OCI-LY1 (cell line): ENCODE measurements at regions not wholly inside any gene's neighbourhood (a gene's known extent, or its start where the extent isn't known, plus 50 kb on each side); places are given as distances from the start of the nearest gene placed in this dataset.

ENCODE experiments used
- H2AFZ ChIP-seq: fragments of 200-600 bp; sonication (generic), shearing (Covaris generic); 2 replicates; pipeline ENCODE4 v1.6.0; 2014; ENCODE audit warnings: antibody characterized with exemption, mild to moderate bottlenecking, low read length
- H3F3A ChIP-seq: fragments of 200-600 bp; sonication (generic), shearing (Covaris generic); 2 replicates; pipeline ENCODE4 v1.6.0; 2014; ENCODE audit warnings: mild to moderate bottlenecking, antibody characterized with exemption, low read length, moderate library complexity; ENCODE audit not compliant: insufficient read depth
- H3K27ac ChIP-seq: fragments of 200-600 bp; sonication (generic); 2 replicates; pipeline ENCODE4 v1.5.1; 2014; ENCODE audit warnings: low read length, mixed run types, mild to moderate bottlenecking, low read depth; ENCODE audit not compliant: poor library complexity, severe bottlenecking
- H3K27me3 ChIP-seq: fragments of 200-600 bp; sonication (generic); 2 replicates; pipeline ENCODE4 v1.6.0; 2014; ENCODE audit warnings: antibody characterized with exemption, mild to moderate bottlenecking, low read length, moderate library complexity; ENCODE audit not compliant: insufficient read depth
- H3K36me3 ChIP-seq: fragments of 200-600 bp; sonication (generic); 2 replicates; pipeline ENCODE4 v1.6.1; 2014; ENCODE audit warnings: mild to moderate bottlenecking, antibody characterized with exemption, low read length, moderate library complexity, mixed read lengths; ENCODE audit not compliant: insufficient read depth
- H3K4me1 ChIP-seq: fragments of 200-600 bp; sonication (generic); 2 replicates; pipeline ENCODE4 v1.5.1; 2014; ENCODE audit warnings: mild to moderate bottlenecking, low read length, moderate library complexity; ENCODE audit not compliant: insufficient read depth, severe bottlenecking
- H3K4me2 ChIP-seq: fragments of 200-600 bp; sonication (generic), shearing (Covaris generic); 2 replicates; pipeline ENCODE4 v1.6.1; 2014; ENCODE audit warnings: low read length
- H3K4me3 ChIP-seq: fragments of 200-600 bp; sonication (generic); 2 replicates; pipeline ENCODE4 v1.5.1; 2014; ENCODE audit warnings: low read length, low read depth, mild to moderate bottlenecking, mixed read lengths; ENCODE audit not compliant: poor library complexity, severe bottlenecking
- H3K79me2 ChIP-seq: fragments of 200-600 bp; shearing (Covaris generic); 2 replicates; pipeline ENCODE4 v1.6.1; 2016; ENCODE audit warnings: mixed run types, low read length, mixed read lengths; ENCODE audit not compliant: insufficient read depth
- H3K9ac ChIP-seq: fragments of 200-600 bp; sonication (generic), shearing (Covaris generic); 2 replicates; pipeline ENCODE4 v1.6.1; 2014; ENCODE audit warnings: mild to moderate bottlenecking, low read length, mixed read lengths
- H3K9me2 ChIP-seq: fragments of 200-600 bp; sonication (generic), shearing (Covaris generic); 2 replicates; pipeline ENCODE4 v1.6.1; 2014; ENCODE audit warnings: low read depth, mild to moderate bottlenecking, low read length, mixed read lengths
- H3K9me3 ChIP-seq: fragments of 200-600 bp; shearing (Covaris generic); 2 replicates; pipeline ENCODE4 v1.6.1; 2014; ENCODE audit warnings: low read length, mixed read lengths
- H4K20me1 ChIP-seq: fragments of 200-600 bp; sonication (generic), shearing (Covaris generic); 2 replicates; pipeline ENCODE4 v1.6.0; 2016; ENCODE audit warnings: mild to moderate bottlenecking, low read length; ENCODE audit not compliant: insufficient read depth
- CTCF ChIP-seq: fragments of 200-600 bp; sonication (generic), shearing (Covaris generic); IDR thresholded peaks from 2 replicates; pipeline ENCODE4 v1.5.1; 2017; ENCODE audit warnings: mild to moderate bottlenecking, antibody characterized with exemption, low read length, moderate library complexity, mixed read lengths
- EZH2 ChIP-seq: fragments of 200-600 bp; sonication (generic), shearing (Covaris generic); IDR thresholded peaks from 2 replicates; pipeline ENCODE4 v1.8.0; 2017; ENCODE audit warnings: borderline replicate concordance, mixed run types, mild to moderate bottlenecking, antibody characterized with exemption, low read length, moderate library complexity, mixed read lengths

- Histone ChIP-seq H3K9me3 (no peaks in the 10 kb centered on the region), H3K79me2 (no peaks in the 10 kb centered on the region), H3K4me1 (no peaks in the 10 kb centered on the region), H3K27me3 (no peaks in the 10 kb centered on the region), H2AFZ (no peak overlapping the region), H3K9me2 (no peaks in the 10 kb centered on the region), H3K4me3 (no peak overlapping the region), H3K36me3 (no peaks in the 10 kb centered on the region), H4K20me1 (no peaks in the 10 kb centered on the region), H3K4me2 (no peak overlapping the region), H3F3A (no peaks in the 10 kb centered on the region), H3K9ac (no peak overlapping the region), H3K27ac (no peak overlapping the region)
- TF ChIP-seq CTCF (no peak), EZH2 (no peak)
Measured at GRCh38 chr2:41127351-41127750, 675.5 kb upstream of the SLC8A1 start.

GRCh38 chr2:41129988-41130387 is 678.1 kb upstream of the SLC8A1 start:
- Histone ChIP-seq H3K4me3 (no peak overlapping the region), H3K9me2 (no peaks in the 10 kb centered on the region), H4K20me1 (no peaks in the 10 kb centered on the region), H3K9me3 (no peaks in the 10 kb centered on the region), H3K9ac (no peak overlapping the region), H3K4me1 (no peaks in the 10 kb centered on the region), H3K4me2 (no peak overlapping the region), H3F3A (no peaks in the 10 kb centered on the region), H2AFZ (no peak overlapping the region), H3K27ac (no peak overlapping the region), H3K36me3 (no peaks in the 10 kb centered on the region), H3K79me2 (no peaks in the 10 kb centered on the region), H3K27me3 (no peaks in the 10 kb centered on the region)
- TF ChIP-seq EZH2 (no peak), CTCF (no peak)

- Histone ChIP-seq H4K20me1 (no peaks in the 10 kb centered on the region), H3K36me3 (no peaks in the 10 kb centered on the region), H3K79me2 (no peaks in the 10 kb centered on the region), H2AFZ (no peak overlapping the region), H3K27ac (no peak overlapping the region), H3K9ac (no peak overlapping the region), H3F3A (no peaks in the 10 kb centered on the region), H3K4me3 (no peak overlapping the region), H3K9me3 (no peaks in the 10 kb centered on the region), H3K27me3 (no peaks in the 10 kb centered on the region), H3K4me2 (no peak overlapping the region), H3K4me1 (no peaks in the 10 kb centered on the region), H3K9me2 (no peaks in the 10 kb centered on the region)
- TF ChIP-seq CTCF (no peak), EZH2 (no peak)
Measured at GRCh38 chr2:41137031-41137430, 685.1 kb upstream of the SLC8A1 start.
